Neutrophil (primary cell): ENCODE measurements at regions not wholly inside any gene's neighbourhood (a gene's known extent, or its start where the extent isn't known, plus 50 kb on each side); places are given as distances from the start of the nearest gene placed in this dataset.
A peak's percentile ranks its signal among the peaks of the same experiment; 100 is the strongest.

Experiments
- H3K27ac ChIP-seq: fragments of 200-600 bp; sonication (generic); 2 replicates; pipeline ENCODE4 v1.5.1; 2016; ENCODE audit warnings: mild to moderate bottlenecking, moderate library complexity
- H3K27me3 ChIP-seq: fragments of 200-600 bp; sonication (generic); 2 replicates; pipeline ENCODE4 v1.6.0; 2016; ENCODE audit warnings: mild to moderate bottlenecking
- H3K36me3 ChIP-seq: fragments of 200-600 bp; sonication (generic); 2 replicates; pipeline ENCODE4 v1.5.1; 2017
- H3K4me1 ChIP-seq, 2 experiments: fragments of 200-600 bp in 1 of 2; sonication (generic) in 1 of 2; 1 replicate in 1 of 2; 2 replicates in 1 of 2; pipeline versions ENCODE4 v1.5.1 to v1.6.1; 2013 to 2016; ENCODE audit warnings: low read depth in 1 of 2, low read length in 1 of 2, mild to moderate bottlenecking in 1 of 2, moderate library complexity in 1 of 2; ENCODE audit not compliant: control insufficient read depth in 1 of 2, insufficient read depth in 1 of 2
- H3K4me3 ChIP-seq, 2 experiments: fragments of 200-600 bp in 1 of 2; sonication (generic) in 1 of 2; 1 replicate in 1 of 2; 2 replicates in 1 of 2; pipeline ENCODE4 v1.5.1; 2013 to 2016; ENCODE audit warnings: low read depth in 1 of 2, low read length in 1 of 2, mild to moderate bottlenecking in 1 of 2, moderate library complexity in 1 of 2
- H3K9me3 ChIP-seq: fragments of 200-600 bp; sonication (generic); 2 replicates; pipeline ENCODE4 v1.5.1; 2016
- TF ChIP-seq, protein P1 (sequence below): fragments of 200-600 bp; sonication (generic); IDR thresholded peaks from 2 replicates; pipeline ENCODE4 v1.5.1; 2016; ENCODE audit warnings: antibody characterized with exemption

GRCh38 chr13:27006519-27007161, 165.0 kb downstream of the USP12 start:
- no peaks in the 10 kb centered on the region for H3K36me3 ChIP-seq
- TF ChIP-seq, protein P1, sequence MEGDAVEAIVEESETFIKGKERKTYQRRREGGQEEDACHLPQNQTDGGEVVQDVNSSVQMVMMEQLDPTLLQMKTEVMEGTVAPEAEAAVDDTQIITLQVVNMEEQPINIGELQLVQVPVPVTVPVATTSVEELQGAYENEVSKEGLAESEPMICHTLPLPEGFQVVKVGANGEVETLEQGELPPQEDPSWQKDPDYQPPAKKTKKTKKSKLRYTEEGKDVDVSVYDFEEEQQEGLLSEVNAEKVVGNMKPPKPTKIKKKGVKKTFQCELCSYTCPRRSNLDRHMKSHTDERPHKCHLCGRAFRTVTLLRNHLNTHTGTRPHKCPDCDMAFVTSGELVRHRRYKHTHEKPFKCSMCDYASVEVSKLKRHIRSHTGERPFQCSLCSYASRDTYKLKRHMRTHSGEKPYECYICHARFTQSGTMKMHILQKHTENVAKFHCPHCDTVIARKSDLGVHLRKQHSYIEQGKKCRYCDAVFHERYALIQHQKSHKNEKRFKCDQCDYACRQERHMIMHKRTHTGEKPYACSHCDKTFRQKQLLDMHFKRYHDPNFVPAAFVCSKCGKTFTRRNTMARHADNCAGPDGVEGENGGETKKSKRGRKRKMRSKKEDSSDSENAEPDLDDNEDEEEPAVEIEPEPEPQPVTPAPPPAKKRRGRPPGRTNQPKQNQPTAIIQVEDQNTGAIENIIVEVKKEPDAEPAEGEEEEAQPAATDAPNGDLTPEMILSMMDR, result no peak
- peaks cover 0 to 8% of the 10 kb centered on the region in 2 experiments for H3K4me1 ChIP-seq
- H3K27me3 ChIP-seq, result peaks cover 45% of the 10 kb centered on the region
- H3K27ac ChIP-seq, result no peak overlapping the region
- peak overlapping the region in 1 of 2 experiments; percentile 22 for H3K4me3 ChIP-seq
- no peaks in the 10 kb centered on the region for H3K9me3 ChIP-seq

- Histone ChIP-seq H3K36me3 (no peaks in the 10 kb centered on the region), H3K27me3 (peaks cover 45% of the 10 kb centered on the region), H3K4me1 (peaks cover 0 to 8% of the 10 kb centered on the region in 2 experiments), H3K4me3 (peak overlapping the region in 1 of 2 experiments; percentile 22), H3K9me3 (no peaks in the 10 kb centered on the region), H3K27ac (no peak overlapping the region)
- TF ChIP-seq, protein P1, result no peak
Measured at GRCh38 chr13:27005976-27006518, 165.6 kb downstream of the USP12 start.

- Histone ChIP-seq H3K36me3 (no peaks in the 10 kb centered on the region), H3K4me1 (peaks cover 0 to 8% of the 10 kb centered on the region in 2 experiments), H3K27me3 (peaks cover 45% of the 10 kb centered on the region), H3K27ac (no peak overlapping the region), H3K9me3 (no peaks in the 10 kb centered on the region), H3K4me3 (no peak overlapping the region)
- TF ChIP-seq, protein P1, result no peak
Measured at GRCh38 chr13:27005556-27005955, 166.1 kb downstream of the USP12 start.

- Histone ChIP-seq H3K36me3 (no peaks in the 10 kb centered on the region), H3K27ac (no peak overlapping the region), H3K4me3 (no peak overlapping the region), H3K4me1 (peaks cover 0 to 8% of the 10 kb centered on the region in 2 experiments), H3K9me3 (no peaks in the 10 kb centered on the region), H3K27me3 (peaks cover 45% of the 10 kb centered on the region)
- TF ChIP-seq, protein P1, result no peak
Measured at GRCh38 chr13:27004866-27005265, 166.7 kb downstream of the USP12 start.

- H3K4me1 ChIP-seq, result peaks cover 0 to 8% of the 10 kb centered on the region in 2 experiments
- H3K27ac ChIP-seq, result no peak overlapping the region
- TF ChIP-seq, protein P1, result no peak
- H3K27me3 ChIP-seq, result peaks cover 45% of the 10 kb centered on the region
- H3K4me3 ChIP-seq, result no peak overlapping the region
- H3K36me3 ChIP-seq, result no peaks in the 10 kb centered on the region
- no peaks in the 10 kb centered on the region for H3K9me3 ChIP-seq
Measured at GRCh38 chr13:27004326-27004725, 167.3 kb downstream of the USP12 start.
